SH-SY5Y (cell line): ENCODE measurements at regions not wholly inside any gene's neighbourhood (a gene's known extent, or its start where the extent isn't known, plus 50 kb on each side); places are given as distances from the start of the nearest gene placed in this dataset.

Experiments
- GATA2 ChIP-seq: IDR thresholded peaks from 2 replicates; pipeline ENCODE4 v1.6.1; 2011; ENCODE audit warnings: mild to moderate bottlenecking, low read depth, low read length
- GATA3 ChIP-seq: IDR thresholded peaks from 2 replicates; pipeline ENCODE4 v1.6.1; 2011; ENCODE audit warnings: low read depth, mild to moderate bottlenecking, low read length, moderate library complexity

DNA sequence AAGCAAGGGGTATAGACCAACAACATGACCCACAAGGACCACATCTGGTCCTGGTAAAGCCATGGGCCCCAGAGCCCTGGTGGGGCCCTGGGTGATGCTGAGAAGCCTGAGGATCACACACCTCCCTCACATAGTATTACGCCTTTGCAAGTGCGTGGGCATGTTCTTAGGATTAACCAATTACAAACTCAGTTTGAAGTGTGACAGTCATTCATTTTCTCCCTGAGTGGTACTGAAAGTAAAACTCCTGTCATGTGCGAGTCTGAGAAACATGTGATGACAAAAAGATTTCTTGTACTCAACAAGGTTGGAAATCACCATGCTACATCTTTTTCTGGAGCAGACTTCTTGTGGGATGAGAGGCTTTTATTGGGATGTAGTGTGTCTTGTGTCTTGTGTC lies 315.3 kb upstream of the DUSP10 start:
- no peak for TF ChIP-seq GATA2
- TF ChIP-seq GATA3 = no peak
